OCI-LY1 (cell line): ENCODE measurements at regions not wholly inside any gene's neighbourhood (a gene's known extent, or its start where the extent isn't known, plus 50 kb on each side); places are given as distances from the start of the nearest gene placed in this dataset.

Experiments
- EZH2 ChIP-seq: fragments of 200-600 bp; sonication (generic), shearing (Covaris generic); IDR thresholded peaks from 2 replicates; pipeline ENCODE4 v1.8.0; 2017; ENCODE audit warnings: borderline replicate concordance, mixed run types, mild to moderate bottlenecking, antibody characterized with exemption, low read length, moderate library complexity, mixed read lengths
- TF ChIP-seq, protein P1 (sequence below): fragments of 200-600 bp; sonication (generic), shearing (Covaris generic); IDR thresholded peaks from 2 replicates; pipeline ENCODE4 v1.5.1; 2017; ENCODE audit warnings: mild to moderate bottlenecking, antibody characterized with exemption, low read length, moderate library complexity, mixed read lengths

DNA sequence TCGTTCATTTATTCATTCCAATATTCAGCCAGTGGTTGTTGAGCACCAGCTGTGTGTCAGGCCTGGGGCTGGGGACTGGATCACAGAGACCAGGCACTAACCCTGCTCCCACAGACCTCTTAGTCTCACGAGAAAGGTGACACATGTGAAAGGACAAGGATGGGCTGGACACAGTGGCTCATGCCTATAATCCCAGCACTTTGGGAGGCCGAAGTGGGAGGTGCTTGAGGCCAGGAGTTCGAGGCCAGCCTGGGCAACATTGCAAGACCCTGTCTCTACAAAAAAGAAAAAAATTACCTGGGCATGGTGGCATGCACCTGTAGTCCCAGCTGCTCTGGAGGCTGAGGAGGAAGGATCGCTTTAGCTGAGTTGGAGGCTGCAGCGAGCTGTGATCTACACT lies 105.9 kb upstream of the SDK1 start:
- TF ChIP-seq, protein P1, sequence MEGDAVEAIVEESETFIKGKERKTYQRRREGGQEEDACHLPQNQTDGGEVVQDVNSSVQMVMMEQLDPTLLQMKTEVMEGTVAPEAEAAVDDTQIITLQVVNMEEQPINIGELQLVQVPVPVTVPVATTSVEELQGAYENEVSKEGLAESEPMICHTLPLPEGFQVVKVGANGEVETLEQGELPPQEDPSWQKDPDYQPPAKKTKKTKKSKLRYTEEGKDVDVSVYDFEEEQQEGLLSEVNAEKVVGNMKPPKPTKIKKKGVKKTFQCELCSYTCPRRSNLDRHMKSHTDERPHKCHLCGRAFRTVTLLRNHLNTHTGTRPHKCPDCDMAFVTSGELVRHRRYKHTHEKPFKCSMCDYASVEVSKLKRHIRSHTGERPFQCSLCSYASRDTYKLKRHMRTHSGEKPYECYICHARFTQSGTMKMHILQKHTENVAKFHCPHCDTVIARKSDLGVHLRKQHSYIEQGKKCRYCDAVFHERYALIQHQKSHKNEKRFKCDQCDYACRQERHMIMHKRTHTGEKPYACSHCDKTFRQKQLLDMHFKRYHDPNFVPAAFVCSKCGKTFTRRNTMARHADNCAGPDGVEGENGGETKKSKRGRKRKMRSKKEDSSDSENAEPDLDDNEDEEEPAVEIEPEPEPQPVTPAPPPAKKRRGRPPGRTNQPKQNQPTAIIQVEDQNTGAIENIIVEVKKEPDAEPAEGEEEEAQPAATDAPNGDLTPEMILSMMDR = no peak
- no peak for TF ChIP-seq EZH2
